Caco-2 (cell line): ENCODE measurements at regions not wholly inside any gene's neighbourhood (a gene's known extent, or its start where the extent isn't known, plus 50 kb on each side); places are given as distances from the start of the nearest gene placed in this dataset.

ENCODE experiments used
- BruUV-seq: library from RNA; stranded (reverse); fragments of 400-500 nt; replicated peaks from 2 replicates; lab custom pipeline; 2021; lab: Mats Ljungman, UMichigan
- CTCF ChIA-PET: fragments of 300-600 bp; sonication (Branson Sonifier 250); formaldehyde crosslinking; loops from one replicate; lab custom pipeline; 2022; ENCODE audit warnings: antibody characterized with exemption; lab: Charles Lee
- POLR2A ChIA-PET: fragments of 300-600 bp; sonication (Branson Sonifier 250); formaldehyde crosslinking; loops from one replicate; lab custom pipeline; 2022; ENCODE audit warnings: antibody characterized with exemption; lab: Charles Lee
- DNase-seq, 2 experiments: peaks; one replicate each; pipeline versions ENCODE4 v3.0.0 to v3.0.0-alpha.2; 2020 to 2022
- H3K27me3 ChIP-seq: replicated peaks from 2 replicates; pipeline ENCODE4 v1.6.0; 2011; ENCODE audit warnings: low read length; ENCODE audit not compliant: control insufficient read depth, insufficient read depth
- H3K36me3 ChIP-seq: 2 replicates; pipeline ENCODE4 v1.5.1; 2011; ENCODE audit warnings: low read length; ENCODE audit not compliant: control insufficient read depth, insufficient read depth
- H3K4me1 ChIP-seq: fragments of 250-450 bp; sonication (Bioruptor Pico); 2 replicates; pipeline ENCODE4 v1.5.1; 2020; ENCODE audit warnings: mild to moderate bottlenecking
- H3K4me3 ChIP-seq: 2 replicates; pipeline ENCODE4 v1.5.1; 2011; ENCODE audit warnings: low read depth, mild to moderate bottlenecking, control low read depth, low read length
- H3K9me3 ChIP-seq: fragments of 250-450 bp; sonication (Bioruptor Pico); 2 replicates; pipeline ENCODE4 v1.5.1; 2020; ENCODE audit warnings: mild to moderate bottlenecking, moderate library complexity
- H3K27ac Mint-ChIP-seq: one replicate; pipeline ENCODE4 v1.8.0; 2022; ENCODE audit warnings: mixed read lengths; ENCODE audit not compliant: unreplicated experiment
- H3K27me3 Mint-ChIP-seq: one replicate; pipeline ENCODE4 v1.8.0; 2022; ENCODE audit warnings: mixed read lengths; ENCODE audit not compliant: insufficient read depth, unreplicated experiment
- H3K36me3 Mint-ChIP-seq: one replicate; pipeline ENCODE4 v1.8.0; 2022; ENCODE audit warnings: mild to moderate bottlenecking, mixed read lengths; ENCODE audit not compliant: insufficient read depth, unreplicated experiment
- H3K4me1 Mint-ChIP-seq: one replicate; pipeline ENCODE4 v1.8.0; 2022; ENCODE audit warnings: low read depth, mixed read lengths; ENCODE audit not compliant: unreplicated experiment
- H3K4me3 Mint-ChIP-seq: one replicate; pipeline ENCODE4 v1.8.0; 2022; ENCODE audit warnings: mild to moderate bottlenecking, moderate library complexity, mixed read lengths; ENCODE audit not compliant: unreplicated experiment
- H3K9me3 Mint-ChIP-seq: one replicate; pipeline ENCODE4 v1.8.0; 2022; ENCODE audit warnings: mixed read lengths; ENCODE audit not compliant: unreplicated experiment
- intact Hi-C: fragments of 100-400 bp; cut with micrococcal nuclease; formaldehyde crosslinking; loops from one replicate; pipeline ENCODE4 v1.10.0; 2022; ENCODE audit not compliant: unreplicated experiment
- TF ChIP-seq, protein P1 (sequence below), 2 experiments: fragments of 200-600 bp in 1 of 2; IDR thresholded peaks; 1 replicate in 1 of 2; 2 replicates in 1 of 2; pipeline versions ENCODE4 v1.5.1 to v1.8.0; 2011 to 2022; ENCODE audit warnings: antibody characterized with exemption in 1 of 2, control low read depth in 1 of 2, inconsistent platforms in 1 of 2, low read depth in 1 of 2, low read length in 1 of 2, mild to moderate bottlenecking in 1 of 2, moderate library complexity in 1 of 2; ENCODE audit not compliant: insufficient read depth in 1 of 2, severe bottlenecking in 1 of 2, unreplicated experiment in 1 of 2

- TF ChIP-seq, protein P1, sequence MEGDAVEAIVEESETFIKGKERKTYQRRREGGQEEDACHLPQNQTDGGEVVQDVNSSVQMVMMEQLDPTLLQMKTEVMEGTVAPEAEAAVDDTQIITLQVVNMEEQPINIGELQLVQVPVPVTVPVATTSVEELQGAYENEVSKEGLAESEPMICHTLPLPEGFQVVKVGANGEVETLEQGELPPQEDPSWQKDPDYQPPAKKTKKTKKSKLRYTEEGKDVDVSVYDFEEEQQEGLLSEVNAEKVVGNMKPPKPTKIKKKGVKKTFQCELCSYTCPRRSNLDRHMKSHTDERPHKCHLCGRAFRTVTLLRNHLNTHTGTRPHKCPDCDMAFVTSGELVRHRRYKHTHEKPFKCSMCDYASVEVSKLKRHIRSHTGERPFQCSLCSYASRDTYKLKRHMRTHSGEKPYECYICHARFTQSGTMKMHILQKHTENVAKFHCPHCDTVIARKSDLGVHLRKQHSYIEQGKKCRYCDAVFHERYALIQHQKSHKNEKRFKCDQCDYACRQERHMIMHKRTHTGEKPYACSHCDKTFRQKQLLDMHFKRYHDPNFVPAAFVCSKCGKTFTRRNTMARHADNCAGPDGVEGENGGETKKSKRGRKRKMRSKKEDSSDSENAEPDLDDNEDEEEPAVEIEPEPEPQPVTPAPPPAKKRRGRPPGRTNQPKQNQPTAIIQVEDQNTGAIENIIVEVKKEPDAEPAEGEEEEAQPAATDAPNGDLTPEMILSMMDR (IDR thresholded peaks at IDR 0.05; ENCODE audit: insufficient read depth in 1 of 2, low read depth in 1 of 2, low read length in 1 of 2, severe bottlenecking in 1 of 2, unreplicated experiment in 1 of 2), result no peak
- no peak for DNase-seq
- H3K27me3 ChIP-seq, result no peaks in the 10 kb centered on the region
- Mint-ChIP-seq H3K4me1 (no peaks in the 10 kb centered on the region), H3K9me3 (no peaks in the 10 kb centered on the region), H3K27ac (no peak overlapping the region), H3K36me3 (no peaks in the 10 kb centered on the region), H3K27me3 (no peaks in the 10 kb centered on the region), H3K4me3 (no peak overlapping the region)
- no TSS peak for BruUV-seq
- intact Hi-C loops, result no loop called here
- peaks cover 5% of the 10 kb centered on the region for H3K9me3 ChIP-seq
- ChIA-PET CTCF (no interaction called here), POLR2A (no interaction called here)
- H3K4me1 ChIP-seq, result peaks cover 7% of the 10 kb centered on the region
- H3K4me3 ChIP-seq, result no peak overlapping the region
- no peaks in the 10 kb centered on the region for H3K36me3 ChIP-seq
These were observed 229.0 kb upstream of the SP4 start for GRCh38 chr7:21198921-21199320.

DNA sequence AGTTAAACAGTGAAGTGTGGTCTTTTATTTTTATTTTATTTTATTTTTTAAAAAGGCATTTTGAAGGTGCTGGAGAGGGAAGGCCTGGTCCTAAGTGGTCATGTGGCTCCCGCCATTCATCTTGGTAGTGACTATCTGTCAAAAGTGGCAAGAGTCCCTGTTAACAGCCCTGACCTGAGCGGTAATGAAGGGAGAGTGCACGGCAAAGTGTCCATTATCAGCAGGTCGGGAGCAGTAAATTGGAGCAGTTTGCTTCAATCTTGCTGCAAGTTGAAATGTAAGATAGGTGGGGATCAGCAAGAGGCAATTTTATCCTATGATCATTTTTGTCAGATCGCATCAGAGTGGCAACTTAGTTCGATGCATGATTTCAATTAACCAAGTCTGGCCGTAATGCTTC, 227.4 kb upstream of the SP4 start:
- H3K36me3 ChIP-seq, result no peaks in the 10 kb centered on the region
- intact Hi-C loops, result no loop called here
- no peak overlapping the region for H3K4me3 Mint-ChIP-seq
- DNase-seq, result no peak
- BruUV-seq, result no TSS peak
- H3K27me3 ChIP-seq, result no peaks in the 10 kb centered on the region
- peaks cover 7% of the 10 kb centered on the region for H3K4me1 ChIP-seq
- H3K36me3 Mint-ChIP-seq, result no peaks in the 10 kb centered on the region
- peaks cover 3% of the 10 kb centered on the region for H3K27me3 Mint-ChIP-seq
- no peak overlapping the region for H3K27ac Mint-ChIP-seq
- CTCF ChIA-PET, result no interaction called here
- peaks cover 5% of the 10 kb centered on the region for H3K9me3 ChIP-seq
- H3K9me3 Mint-ChIP-seq, result no peaks in the 10 kb centered on the region
- no peak overlapping the region for H3K4me3 ChIP-seq
- no peaks in the 10 kb centered on the region for H3K4me1 Mint-ChIP-seq
- POLR2A ChIA-PET, result no interaction called here
- TF ChIP-seq, protein P1 (IDR thresholded peaks at IDR 0.05; ENCODE audit: insufficient read depth in 1 of 2, low read depth in 1 of 2, low read length in 1 of 2, severe bottlenecking in 1 of 2, unreplicated experiment in 1 of 2), result no peak

GRCh38 chr7:21214657-21215056, 213.2 kb upstream of the SP4 start:
- CTCF ChIA-PET, result no interaction called here
- no peak for DNase-seq
- no peaks in the 10 kb centered on the region for H3K4me1 Mint-ChIP-seq
- BruUV-seq, result no TSS peak
- H3K9me3 Mint-ChIP-seq, result no peaks in the 10 kb centered on the region
- intact Hi-C loops, result no loop called here
- no peaks in the 10 kb centered on the region for H3K9me3 ChIP-seq
- no peaks in the 10 kb centered on the region for H3K36me3 Mint-ChIP-seq
- H3K27me3 Mint-ChIP-seq, result peaks cover 12% of the 10 kb centered on the region
- H3K36me3 ChIP-seq, result no peaks in the 10 kb centered on the region
- H3K4me3 ChIP-seq, result no peak overlapping the region
- no peaks in the 10 kb centered on the region for H3K4me1 ChIP-seq
- H3K4me3 Mint-ChIP-seq, result no peak overlapping the region
- POLR2A ChIA-PET, result no interaction called here
- TF ChIP-seq, protein P1 (IDR thresholded peaks at IDR 0.05; ENCODE audit: insufficient read depth in 1 of 2, low read depth in 1 of 2, low read length in 1 of 2, severe bottlenecking in 1 of 2, unreplicated experiment in 1 of 2), result no peak
- no peaks in the 10 kb centered on the region for H3K27me3 ChIP-seq
- H3K27ac Mint-ChIP-seq, result no peak overlapping the region
